Body of pancreas (tissue), 4 donors: ENCODE measurements at regions not wholly inside any gene's neighbourhood (a gene's known extent, or its start where the extent isn't known, plus 50 kb on each side); places are given as distances from the start of the nearest gene placed in this dataset.

Experiments
- ATAC-seq: fragments of 150-250 bp; one replicate; pipeline ENCODE4 v1.9.1; 2016
- DNase-seq, 4 donors: peaks; one replicate each; pipeline ENCODE4 v3.0.0-alpha.2; 2019
- H3K27ac ChIP-seq, 4 donors: fragments of 200-600 bp; sonication (generic); 1 replicate in 3 of 4; 2 replicates in 1 of 4; pipeline versions ENCODE4 v1.5.1 to v1.6.1; 2016 to 2019; ENCODE audit warnings: mild to moderate bottlenecking in 1 of 4, mixed read lengths in 1 of 4, moderate library complexity in 1 of 4
- H3K27me3 ChIP-seq, 2 donors: fragments of 200-600 bp; sonication (generic); one replicate each; pipeline ENCODE4 v1.6.0; 2016; ENCODE audit warnings: mild to moderate bottlenecking in 1 of 2
- H3K36me3 ChIP-seq, 2 donors: fragments of 200-600 bp; sonication (generic); replicated peaks in 1 of 2; 2 replicates each; pipeline ENCODE4 v1.5.1; 2016; ENCODE audit warnings: low read depth in 2 of 2; ENCODE audit not compliant: insufficient read depth in 1 of 2
- H3K4me1 ChIP-seq: fragments of 200-600 bp; sonication (generic); one replicate; pipeline ENCODE4 v1.6.0; 2016
- H3K4me3 ChIP-seq, 2 donors: fragments of 200-600 bp; sonication (generic); 1 replicate in 1 of 2; 2 replicates in 1 of 2; pipeline ENCODE4 v1.5.1; 2016 to 2019
- H3K9me3 ChIP-seq, 3 donors: fragments of 200-600 bp; sonication (generic); 1 replicate in 2 of 3; 2 replicates in 1 of 3; pipeline ENCODE4 v1.5.1; 2016
- CTCF ChIP-seq, 7 experiments: fragments of 450-650 bp in 4 of 7; fragments of 200-600 bp in 3 of 7; sonication (generic) in 3 of 7; IDR thresholded peaks; one replicate each; pipeline ENCODE4 v1.5.1; 2016 to 2019; ENCODE audit warnings: antibody characterized with exemption in 7 of 7
- POLR2A ChIP-seq, 3 donors: fragments of 450-650 bp; IDR thresholded peaks; one replicate each; pipeline ENCODE4 v1.6.1; 2016; ENCODE audit warnings: antibody characterized with exemption in 3 of 3, mild to moderate bottlenecking in 2 of 3
- WGBS, 2 donors: methylation state at CpG; one replicate each; pipeline ENCODE4 v1.1.5; 2017; 5-methylcytosine and 5-hydroxymethylcytosine counted together
- intact Hi-C: fragments of 100-400 bp; cut with DNase I; formaldehyde crosslinking; loops from one replicate; pipeline ENCODE4 v1.15.1; 2023

DNA sequence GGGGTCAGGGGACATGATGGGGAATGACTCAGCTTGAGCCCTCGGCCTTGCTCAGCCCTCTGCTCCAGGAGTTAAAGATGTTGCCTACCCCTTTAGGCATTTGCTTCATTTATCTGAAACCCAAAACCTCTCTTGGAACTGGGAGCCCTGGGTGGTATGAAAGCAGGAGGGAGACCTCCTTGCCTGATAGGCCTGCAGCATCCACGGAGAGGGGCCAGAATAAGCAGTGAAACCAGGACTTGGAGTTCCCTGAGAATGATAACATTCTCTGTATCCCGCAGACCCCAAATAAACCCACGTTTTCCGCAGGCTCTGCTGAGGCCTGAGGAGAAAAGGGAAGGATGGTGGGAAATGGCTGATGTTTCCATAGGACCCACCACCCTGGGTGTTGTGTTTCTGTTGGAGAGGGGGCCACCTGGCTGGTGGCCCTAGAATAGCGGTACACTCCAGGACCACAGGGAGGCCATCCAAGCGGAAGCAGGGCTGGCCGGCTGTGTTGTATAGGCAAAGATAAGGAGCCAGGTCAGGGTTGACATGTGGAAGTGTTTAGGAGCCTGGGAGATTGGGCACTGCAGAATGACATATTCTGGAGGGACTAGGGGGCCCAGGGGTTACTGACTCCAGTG lies 77.4 kb downstream of the FOXD2 start:
- H3K9me3 ChIP-seq, result no peaks in the 10 kb centered on the region
- intact Hi-C loops, result no loop called here
- no peak overlapping the region for H3K4me3 ChIP-seq
- TF ChIP-seq CTCF (IDR thresholded peaks at IDR 0.05), result no peak
- TF ChIP-seq POLR2A (IDR thresholded peaks at IDR 0.05), result no peak
- no peak for DNase-seq
- no peaks in the 10 kb centered on the region for H3K27me3 ChIP-seq
- H3K27ac ChIP-seq, result no peak overlapping the region
- ATAC-seq, result no peak
- 75 to 78% methylated on average over 7 to 8 of the region's 8 CpGs for WGBS, 2 donors
- no peaks in the 10 kb centered on the region for H3K4me1 ChIP-seq
- H3K36me3 ChIP-seq, result no peaks in the 10 kb centered on the region

- Histone ChIP-seq H3K9me3 (no peaks in the 10 kb centered on the region), H3K27ac (no peak overlapping the region), H3K4me3 (no peak overlapping the region), H3K36me3 (no peaks in the 10 kb centered on the region), H3K4me1 (no peaks in the 10 kb centered on the region), H3K27me3 (no peaks in the 10 kb centered on the region)
- 76 to 90% methylated on average over 2 of the region's 2 CpGs for WGBS, 2 donors
- TF ChIP-seq CTCF (IDR thresholded peaks at IDR 0.05) (no peak), POLR2A (IDR thresholded peaks at IDR 0.05) (no peak)
- intact Hi-C loops, result no loop called here
- ATAC-seq (no peak), DNase-seq (no peak)
Observed at GRCh38 chr1:47517946-47518345, 80.1 kb downstream of the FOXD2 start.

GRCh38 chr1:47519491-47519890 lies 81.6 kb downstream of the FOXD2 start:
- Histone ChIP-seq H3K4me1 (no peaks in the 10 kb centered on the region), H3K9me3 (no peaks in the 10 kb centered on the region), H3K4me3 (no peak overlapping the region), H3K36me3 (no peaks in the 10 kb centered on the region), H3K27me3 (no peaks in the 10 kb centered on the region), H3K27ac (no peak overlapping the region)
- intact Hi-C loops, result no loop called here
- WGBS, 2 donors, result 78 to 91% methylated on average over 4 of the region's 4 CpGs
- ATAC-seq (no peak), DNase-seq (no peak)
- TF ChIP-seq POLR2A (IDR thresholded peaks at IDR 0.05) (no peak), CTCF (IDR thresholded peaks at IDR 0.05) (no peak)

DNA sequence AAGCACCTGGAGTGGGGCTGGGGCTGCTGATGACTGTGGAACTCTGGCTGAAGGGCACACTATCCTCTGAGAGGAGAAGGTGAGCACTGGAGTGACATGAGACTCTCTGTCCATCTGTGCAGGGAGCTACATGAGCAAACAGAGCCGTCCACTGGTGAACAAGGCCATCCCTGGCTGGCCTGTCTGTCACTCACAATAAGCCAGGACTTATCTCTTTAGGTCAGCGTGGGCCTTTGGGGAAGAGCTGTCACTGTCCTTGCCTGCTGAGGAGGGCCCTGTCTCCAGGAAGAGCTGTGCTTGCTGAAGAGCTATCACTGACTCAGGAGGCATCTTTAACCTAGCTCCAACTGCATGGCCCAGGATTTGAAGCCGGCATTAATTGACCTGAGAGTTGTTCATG lies 82.1 kb downstream of the FOXD2 start:
- no peak overlapping the region for H3K27ac ChIP-seq
- H3K4me3 ChIP-seq, result no peak overlapping the region
- no peak for ATAC-seq
- no peak for TF ChIP-seq POLR2A (IDR thresholded peaks at IDR 0.05)
- TF ChIP-seq CTCF (IDR thresholded peaks at IDR 0.05), result no peak
- no peaks in the 10 kb centered on the region for H3K4me1 ChIP-seq
- H3K36me3 ChIP-seq, result no peaks in the 10 kb centered on the region
- no peaks in the 10 kb centered on the region for H3K27me3 ChIP-seq
- intact Hi-C loops, result no loop called here
- 81 to 90% methylated on average over 3 of the region's 3 CpGs for WGBS, 2 donors
- no peak for DNase-seq
- no peaks in the 10 kb centered on the region for H3K9me3 ChIP-seq
